ENCODE measurements at regions not wholly inside any gene's neighbourhood (a gene's known extent, or its start where the extent isn't known, plus 50 kb on each side); places are given as distances from the start of the nearest gene placed in this dataset.

DNA sequence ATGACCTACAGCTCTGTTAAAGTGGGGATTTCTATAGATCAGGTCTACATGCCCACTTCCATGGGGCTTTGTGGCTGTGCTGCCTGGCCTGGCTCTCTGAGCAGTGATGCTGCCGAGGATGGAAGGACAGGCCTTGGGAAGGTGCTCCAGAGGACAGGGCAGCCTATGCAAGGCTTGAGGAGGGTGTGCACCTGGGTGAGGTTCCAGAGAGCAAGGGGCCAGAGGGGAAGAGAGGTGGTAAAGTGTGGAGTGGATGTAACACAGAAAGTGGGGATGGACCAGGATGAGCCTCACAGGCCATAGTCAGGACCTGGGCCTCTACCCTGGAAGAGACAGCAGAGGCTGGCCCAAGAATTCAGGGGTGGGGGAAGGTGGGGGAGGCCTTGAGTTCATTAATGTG is 826.4 kb downstream of the DCDC2C start:
- Histone ChIP-seq H3K36me3 (ENCODE audit: low read length) (no peaks in the 10 kb centered on the region), H3K9ac (ENCODE audit: low read length) (no peak overlapping the region), H3K4me3 (ENCODE audit: insufficient read depth, low read length, poor library complexity, severe bottlenecking) (no peak overlapping the region), H3K27ac (ENCODE audit: low read depth, low read length) (no peak overlapping the region), H3K9me3 (ENCODE audit: insufficient read depth, low read length) (no peaks in the 10 kb centered on the region), H3F3A (ENCODE audit: insufficient read depth) (no peaks in the 10 kb centered on the region), H4K20me1 (ENCODE audit: low read depth, low read length) (no peaks in the 10 kb centered on the region), H2AFZ (ENCODE audit: low read depth, low read length, severe bottlenecking) (no peak overlapping the region), H3K27me3 (ENCODE audit: low read length) (no peaks in the 10 kb centered on the region), H3K79me2 (ENCODE audit: insufficient read depth, low read length) (no peaks in the 10 kb centered on the region), H3K4me2 (ENCODE audit: low read depth, low read length, poor library complexity, severe bottlenecking) (no peak overlapping the region), H3K9me2 (replicated peaks; ENCODE audit: insufficient read depth, low read length) (no peaks in the 10 kb centered on the region)
- TF ChIP-seq, protein P1, sequence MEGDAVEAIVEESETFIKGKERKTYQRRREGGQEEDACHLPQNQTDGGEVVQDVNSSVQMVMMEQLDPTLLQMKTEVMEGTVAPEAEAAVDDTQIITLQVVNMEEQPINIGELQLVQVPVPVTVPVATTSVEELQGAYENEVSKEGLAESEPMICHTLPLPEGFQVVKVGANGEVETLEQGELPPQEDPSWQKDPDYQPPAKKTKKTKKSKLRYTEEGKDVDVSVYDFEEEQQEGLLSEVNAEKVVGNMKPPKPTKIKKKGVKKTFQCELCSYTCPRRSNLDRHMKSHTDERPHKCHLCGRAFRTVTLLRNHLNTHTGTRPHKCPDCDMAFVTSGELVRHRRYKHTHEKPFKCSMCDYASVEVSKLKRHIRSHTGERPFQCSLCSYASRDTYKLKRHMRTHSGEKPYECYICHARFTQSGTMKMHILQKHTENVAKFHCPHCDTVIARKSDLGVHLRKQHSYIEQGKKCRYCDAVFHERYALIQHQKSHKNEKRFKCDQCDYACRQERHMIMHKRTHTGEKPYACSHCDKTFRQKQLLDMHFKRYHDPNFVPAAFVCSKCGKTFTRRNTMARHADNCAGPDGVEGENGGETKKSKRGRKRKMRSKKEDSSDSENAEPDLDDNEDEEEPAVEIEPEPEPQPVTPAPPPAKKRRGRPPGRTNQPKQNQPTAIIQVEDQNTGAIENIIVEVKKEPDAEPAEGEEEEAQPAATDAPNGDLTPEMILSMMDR (IDR thresholded peaks at IDR 0.05; ENCODE audit: insufficient read depth, low read length, poor library complexity, severe bottlenecking) = no peak
- TF ChIP-seq EZH2phosphoT487 (conservative IDR thresholded peaks at IDR 0.05; ENCODE audit: low read length) = no peak

DNA sequence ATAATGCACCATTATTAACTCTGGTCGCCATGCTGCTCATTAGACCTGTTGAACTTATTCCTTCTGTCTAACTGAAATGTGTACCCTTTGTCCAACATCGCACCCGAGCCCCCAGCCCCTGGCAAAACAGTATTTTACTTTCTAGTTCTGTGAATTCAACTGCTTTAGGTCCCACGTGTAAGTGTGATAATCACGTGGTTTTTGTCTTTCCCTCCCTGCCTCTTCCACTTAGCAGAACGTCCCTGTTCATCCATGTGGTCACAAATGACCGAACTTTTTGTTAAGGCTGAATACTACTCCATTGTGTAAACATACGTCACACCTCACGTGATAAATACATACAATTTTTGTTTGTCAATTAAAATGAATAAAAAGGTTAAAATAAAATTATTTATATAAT is 826.9 kb downstream of the DCDC2C start:
- no peaks in the 10 kb centered on the region for H3K27me3 ChIP-seq (ENCODE audit: low read length)
- no peaks in the 10 kb centered on the region for H3K9me3 ChIP-seq (ENCODE audit: insufficient read depth, low read length)
- H2AFZ ChIP-seq (ENCODE audit: low read depth, low read length, severe bottlenecking) = no peak overlapping the region
- H4K20me1 ChIP-seq (ENCODE audit: low read depth, low read length) = no peaks in the 10 kb centered on the region
- no peaks in the 10 kb centered on the region for H3K79me2 ChIP-seq (ENCODE audit: insufficient read depth, low read length)
- H3K4me2 ChIP-seq (ENCODE audit: low read depth, low read length, poor library complexity, severe bottlenecking) = no peak overlapping the region
- H3K9ac ChIP-seq (ENCODE audit: low read length) = no peak overlapping the region
- H3K4me3 ChIP-seq (ENCODE audit: insufficient read depth, low read length, poor library complexity, severe bottlenecking) = no peak overlapping the region
- no peak overlapping the region for H3K27ac ChIP-seq (ENCODE audit: low read depth, low read length)
- no peaks in the 10 kb centered on the region for H3K9me2 ChIP-seq (replicated peaks; ENCODE audit: insufficient read depth, low read length)
- no peaks in the 10 kb centered on the region for H3K36me3 ChIP-seq (ENCODE audit: low read length)
- TF ChIP-seq, protein P1 (IDR thresholded peaks at IDR 0.05; ENCODE audit: insufficient read depth, low read length, poor library complexity, severe bottlenecking) = no peak
- no peak for TF ChIP-seq EZH2phosphoT487 (conservative IDR thresholded peaks at IDR 0.05; ENCODE audit: low read length)
- no peaks in the 10 kb centered on the region for H3F3A ChIP-seq (ENCODE audit: insufficient read depth)

DNA sequence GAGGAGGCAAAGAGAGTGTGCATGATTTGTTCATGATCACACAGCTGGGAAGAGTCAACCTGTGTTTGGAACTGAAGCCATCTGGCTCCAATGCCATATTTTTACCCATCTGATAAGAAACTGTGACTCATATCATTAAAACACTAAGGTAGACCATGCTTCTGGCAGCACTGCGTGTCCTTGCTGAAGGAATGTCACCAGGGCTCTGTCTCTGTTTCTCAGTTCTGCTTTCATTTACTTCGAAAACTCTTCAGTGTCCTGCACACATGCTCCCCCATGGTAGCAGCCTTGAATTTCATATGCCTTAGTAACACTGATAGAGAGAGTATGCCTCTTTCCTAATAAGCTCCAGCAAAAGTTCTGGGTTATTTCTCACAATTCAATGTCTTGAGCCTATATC is 830.4 kb downstream of the DCDC2C start:
- Histone ChIP-seq H3F3A (ENCODE audit: insufficient read depth) (no peaks in the 10 kb centered on the region), H3K4me3 (ENCODE audit: insufficient read depth, low read length, poor library complexity, severe bottlenecking) (no peak overlapping the region), H3K27ac (ENCODE audit: low read depth, low read length) (no peak overlapping the region), H3K36me3 (ENCODE audit: low read length) (no peaks in the 10 kb centered on the region), H3K9me3 (ENCODE audit: insufficient read depth, low read length) (no peaks in the 10 kb centered on the region), H3K27me3 (ENCODE audit: low read length) (no peaks in the 10 kb centered on the region), H3K9ac (ENCODE audit: low read length) (no peak overlapping the region), H2AFZ (ENCODE audit: low read depth, low read length, severe bottlenecking) (no peak overlapping the region), H3K79me2 (ENCODE audit: insufficient read depth, low read length) (no peaks in the 10 kb centered on the region), H4K20me1 (ENCODE audit: low read depth, low read length) (no peaks in the 10 kb centered on the region), H3K9me2 (replicated peaks; ENCODE audit: insufficient read depth, low read length) (no peaks in the 10 kb centered on the region), H3K4me2 (ENCODE audit: low read depth, low read length, poor library complexity, severe bottlenecking) (no peak overlapping the region)
- no peak for TF ChIP-seq EZH2phosphoT487 (conservative IDR thresholded peaks at IDR 0.05; ENCODE audit: low read length)

DNA sequence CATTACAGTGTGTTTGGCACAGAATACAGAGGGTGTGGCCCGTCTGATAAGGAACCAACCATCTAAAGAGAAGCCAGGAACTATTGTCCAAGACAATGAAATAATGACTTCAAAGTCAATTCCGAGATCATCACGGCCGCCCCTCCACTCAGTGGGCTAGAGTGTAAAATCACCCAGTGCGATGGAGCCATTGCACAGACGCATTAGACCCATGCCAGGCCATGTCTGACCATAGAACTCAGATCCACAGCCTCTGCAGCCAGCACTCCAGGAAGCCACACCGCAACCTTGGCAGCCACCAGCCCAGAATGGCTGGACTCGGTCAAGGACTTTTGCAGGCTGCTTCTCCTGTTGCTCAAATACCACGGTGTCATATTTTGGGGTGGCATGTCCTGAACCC is 835.7 kb downstream of the DCDC2C start:
- Histone ChIP-seq H3K27ac (ENCODE audit: low read depth, low read length) (no peak overlapping the region), H4K20me1 (ENCODE audit: low read depth, low read length) (no peaks in the 10 kb centered on the region), H3K9me2 (replicated peaks; ENCODE audit: insufficient read depth, low read length) (no peaks in the 10 kb centered on the region), H3K79me2 (ENCODE audit: insufficient read depth, low read length) (no peaks in the 10 kb centered on the region), H3K9ac (ENCODE audit: low read length) (no peak overlapping the region), H3K27me3 (ENCODE audit: low read length) (no peaks in the 10 kb centered on the region), H3K4me3 (ENCODE audit: insufficient read depth, low read length, poor library complexity, severe bottlenecking) (no peak overlapping the region), H2AFZ (ENCODE audit: low read depth, low read length, severe bottlenecking) (no peak overlapping the region), H3K4me2 (ENCODE audit: low read depth, low read length, poor library complexity, severe bottlenecking) (no peak overlapping the region), H3K9me3 (ENCODE audit: insufficient read depth, low read length) (no peaks in the 10 kb centered on the region), H3F3A (ENCODE audit: insufficient read depth) (no peaks in the 10 kb centered on the region), H3K36me3 (ENCODE audit: low read length) (no peaks in the 10 kb centered on the region)
- TF ChIP-seq, protein P1 (IDR thresholded peaks at IDR 0.05; ENCODE audit: insufficient read depth, low read length, poor library complexity, severe bottlenecking) = no peak
- TF ChIP-seq EZH2phosphoT487 (conservative IDR thresholded peaks at IDR 0.05; ENCODE audit: low read length) = no peak
